CD4-positive, alpha-beta T cell treated with Interleukin-2 at 100 ng/mL for 4 hours (primary cell): ENCODE measurements at regions not wholly inside any gene's neighbourhood (a gene's known extent, or its start where the extent isn't known, plus 50 kb on each side); places are given as distances from the start of the nearest gene placed in this dataset.

Experiments
- DNase-seq: peaks from one replicate; pipeline ENCODE4 v3.0.0-alpha.2; 2020; ENCODE audit warnings: low spot score

DNA sequence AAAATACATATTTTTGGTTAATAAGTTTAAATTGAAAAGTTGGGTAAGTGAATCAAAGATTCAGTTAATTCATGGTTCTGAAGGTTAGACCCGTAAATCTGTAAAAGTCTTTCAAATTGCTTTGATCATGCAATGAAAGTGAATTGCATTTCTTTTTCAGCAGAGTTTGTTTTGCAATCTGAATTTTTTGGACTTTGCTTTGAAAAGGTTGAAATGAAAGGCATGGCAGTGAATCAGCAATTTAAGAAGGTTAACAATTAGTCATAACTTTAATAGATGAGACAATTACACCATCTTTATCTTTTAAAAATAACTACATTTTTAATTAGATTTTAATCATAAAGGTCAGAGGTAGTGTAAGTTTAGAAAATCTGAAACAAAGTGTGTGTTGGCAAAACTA, 310.9 kb upstream of the KCNJ16 start:
- no peak for DNase-seq

GRCh38 chr17:69769050-69769449, 306.0 kb upstream of the KCNJ16 start:
- no peak for DNase-seq

DNA sequence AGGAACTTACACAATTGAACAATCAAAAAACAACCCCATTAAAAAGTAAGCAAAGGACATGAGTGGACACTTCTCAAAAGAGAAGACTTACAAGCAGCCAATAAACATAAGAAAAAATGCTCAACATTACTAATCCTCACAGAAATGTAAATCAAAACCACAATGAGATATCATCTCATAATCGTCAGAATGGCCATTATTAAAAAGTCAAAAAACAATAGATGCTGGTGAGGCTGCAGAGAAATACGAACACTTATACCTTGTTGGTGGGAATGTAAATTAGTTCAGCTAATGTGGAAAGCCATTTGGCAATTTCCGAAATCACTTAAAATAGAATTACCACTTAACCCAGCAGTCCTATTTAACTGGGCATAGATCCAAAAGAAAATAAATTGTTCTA, 301.9 kb upstream of the KCNJ16 start:
- DNase-seq, result no peak

DNA sequence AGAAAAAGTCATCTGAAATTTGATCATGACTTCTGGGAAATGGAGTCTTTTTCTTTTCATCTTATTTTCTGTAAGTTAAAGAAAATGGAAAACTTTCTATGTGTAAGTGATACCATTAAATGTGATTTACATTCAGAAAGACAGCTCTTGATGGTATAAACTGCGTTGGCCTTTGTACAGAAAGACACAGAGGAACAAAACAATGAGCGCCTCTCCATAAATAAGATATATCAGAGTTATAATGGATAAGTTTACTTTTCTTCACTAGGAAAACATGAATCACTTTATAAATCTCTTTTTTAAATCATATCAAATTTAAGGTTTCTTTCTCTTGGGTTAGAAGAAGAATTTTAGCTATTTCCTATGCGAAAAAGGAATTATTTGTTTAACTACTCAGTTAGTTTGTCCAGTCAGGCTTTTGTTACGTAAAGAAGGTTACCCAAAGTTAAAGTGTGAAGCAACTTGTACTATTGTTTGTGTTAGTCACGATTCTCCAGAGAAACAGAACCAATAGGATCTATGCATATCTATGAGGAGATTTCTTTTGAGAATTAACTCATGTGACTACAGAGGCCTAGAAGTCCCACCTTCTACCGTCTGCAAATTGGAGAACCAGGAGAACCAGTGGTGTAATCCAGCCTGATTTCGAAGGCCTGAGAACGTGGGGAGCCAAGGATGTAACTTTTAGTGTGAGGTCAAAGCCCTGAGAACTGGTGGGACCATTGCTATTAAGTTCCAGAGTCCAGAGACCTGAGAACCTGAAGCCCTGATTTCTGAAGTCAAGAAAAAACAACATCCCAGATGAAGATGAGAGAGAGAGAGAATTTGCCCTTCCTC, 295.4 kb upstream of the KCNJ16 start:
- no peak for DNase-seq

GRCh38 chr17:69783865-69784264, 291.2 kb upstream of the KCNJ16 start:
- no peak for DNase-seq

- no peak for DNase-seq
These were observed 286.1 kb upstream of the KCNJ16 start for GRCh38 chr17:69788957-69789356.

- no peak for DNase-seq
These were observed 278.9 kb upstream of the KCNJ16 start for GRCh38 chr17:69796078-69796477.

DNA sequence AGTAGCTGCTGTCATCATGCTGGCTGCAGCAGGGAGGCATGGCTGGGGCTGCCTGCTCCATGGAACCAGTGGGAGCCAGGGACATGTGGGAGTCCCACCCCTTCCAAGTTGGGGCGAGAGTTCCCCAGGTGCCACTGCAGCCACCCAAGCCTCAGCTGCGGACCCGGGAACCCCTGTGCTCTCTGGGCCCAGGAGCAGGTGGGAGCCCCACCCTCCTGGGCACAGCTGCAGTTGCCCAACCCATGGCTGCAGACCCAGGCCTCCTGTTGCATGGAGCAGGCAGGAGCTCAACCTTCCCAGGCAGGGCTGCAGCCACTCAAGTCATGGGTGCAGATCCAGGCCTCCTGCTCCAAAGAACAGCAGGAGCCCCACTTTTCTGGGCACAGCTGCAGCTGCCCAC, 274.2 kb upstream of the KCNJ16 start:
- DNase-seq, result no peak

- DNase-seq, result no peak
These were observed 273.7 kb upstream of the KCNJ16 start for GRCh38 chr17:69801368-69801767.

GRCh38 chr17:69802045-69802740, 272.8 kb upstream of the KCNJ16 start:
- DNase-seq, result no peak

GRCh38 chr17:69809331-69809730, 265.7 kb upstream of the KCNJ16 start:
- no peak for DNase-seq

GRCh38 chr17:69810326-69810965, 264.6 kb upstream of the KCNJ16 start:
- DNase-seq, result no peak

DNA sequence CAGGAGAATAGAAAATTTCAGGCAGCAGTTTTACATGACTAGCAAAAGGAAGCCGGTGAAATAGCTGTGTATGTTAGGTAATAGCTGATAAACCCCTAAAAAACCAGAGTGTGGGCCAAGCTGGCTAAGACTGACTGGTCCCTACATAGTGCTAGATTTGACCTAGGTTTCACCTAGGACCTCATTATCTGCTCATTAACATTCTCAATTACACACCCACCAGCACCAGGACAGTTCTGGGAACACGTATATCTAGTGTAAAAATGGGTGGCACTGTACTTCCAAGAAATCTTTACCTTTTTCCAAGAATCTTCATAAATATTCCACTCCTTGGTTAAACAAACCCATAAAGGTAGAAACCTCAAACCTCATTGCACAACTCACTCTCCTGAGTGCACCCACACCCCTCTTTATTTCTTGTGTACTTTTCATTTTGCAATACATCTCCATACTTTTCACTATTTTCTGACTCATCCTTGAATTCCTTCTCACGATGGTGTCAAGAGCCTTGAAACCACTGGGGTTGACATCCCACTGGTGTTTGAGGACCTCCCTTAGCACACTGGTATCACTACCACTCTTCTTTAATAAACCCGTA, 262.7 kb upstream of the KCNJ16 start:
- DNase-seq, result no peak

GRCh38 chr17:69814031-69814430, 261.0 kb upstream of the KCNJ16 start:
- no peak for DNase-seq

GRCh38 chr17:69815406-69815805, 259.6 kb upstream of the KCNJ16 start:
- no peak for DNase-seq

- DNase-seq, result no peak
These were observed 256.6 kb upstream of the KCNJ16 start for GRCh38 chr17:69818467-69818866.

- DNase-seq, result no peak
These were observed 255.5 kb upstream of the KCNJ16 start for GRCh38 chr17:69819316-69820087.

DNA sequence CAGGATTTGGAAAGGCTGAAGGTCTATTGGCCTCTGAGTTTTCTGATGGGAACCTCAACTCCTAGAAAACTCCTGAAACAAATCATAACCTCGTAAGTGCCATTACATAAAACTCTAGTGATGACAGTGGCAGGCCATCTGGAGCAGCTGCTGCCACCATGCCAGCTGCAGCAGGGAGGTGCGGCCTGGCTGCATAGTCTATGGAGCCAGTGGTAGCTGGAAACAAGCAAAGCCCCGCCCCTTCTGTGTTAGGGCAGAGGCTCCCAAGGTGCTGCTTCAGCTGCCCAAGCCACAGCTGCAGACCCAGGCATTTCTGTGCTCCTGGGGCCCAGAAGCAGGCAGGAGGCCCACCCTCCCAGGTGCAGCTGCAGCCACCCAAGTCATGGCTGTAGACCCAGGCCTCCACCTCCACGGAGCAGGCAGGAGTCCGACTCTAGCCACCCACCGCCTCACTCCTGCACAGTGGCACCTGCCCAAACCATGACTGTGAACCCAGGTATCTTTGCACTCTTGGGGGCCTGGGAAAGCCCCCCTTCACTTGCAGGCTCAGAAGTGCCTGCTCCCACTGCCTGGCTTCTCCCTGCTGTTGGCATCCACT, 254.1 kb upstream of the KCNJ16 start:
- DNase-seq, result no peak

GRCh38 chr17:69822314-69822875, 252.6 kb upstream of the KCNJ16 start:
- no peak for DNase-seq

DNA sequence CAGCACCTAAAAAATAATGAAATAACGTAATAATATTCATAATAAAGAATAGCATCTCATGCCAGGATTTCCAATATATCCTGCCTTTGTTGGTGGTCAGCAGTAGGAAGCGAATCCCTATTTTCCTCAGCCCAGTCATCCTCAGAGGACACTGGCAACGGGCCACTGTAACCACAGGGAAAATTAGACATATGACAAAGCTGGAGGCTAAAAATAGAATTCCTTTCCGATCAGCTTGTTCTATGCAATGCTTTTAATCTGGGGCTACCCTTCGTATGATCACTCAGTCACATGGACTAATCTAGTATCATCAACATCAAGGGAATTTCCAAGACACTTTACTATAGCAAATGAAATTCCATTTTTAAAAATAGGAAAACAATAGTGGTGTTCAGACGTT, 246.9 kb upstream of the KCNJ16 start:
- no peak for DNase-seq

DNA sequence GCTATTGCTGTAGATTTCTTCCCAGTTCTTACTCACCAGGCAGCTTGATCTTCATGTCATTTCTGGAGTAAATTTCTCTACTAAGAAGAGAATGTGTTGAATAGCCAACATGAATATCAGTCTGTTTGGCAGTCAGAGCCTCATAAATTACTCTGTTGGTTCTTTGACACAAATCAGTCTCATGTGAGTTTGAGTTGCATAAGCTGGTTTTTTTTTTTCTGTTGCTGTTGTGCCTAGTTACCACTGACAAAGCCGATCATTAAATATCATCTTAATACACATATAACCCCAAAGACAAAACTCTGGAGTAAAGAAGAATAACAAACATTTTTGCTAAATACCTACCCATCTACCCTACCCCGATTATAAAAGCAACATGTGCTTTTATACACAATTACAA, 240.5 kb upstream of the KCNJ16 start:
- DNase-seq, result no peak
